Suppressor macrophage (primary cell): ENCODE measurements at regions not wholly inside any gene's neighbourhood (a gene's known extent, or its start where the extent isn't known, plus 50 kb on each side); places are given as distances from the start of the nearest gene placed in this dataset.

Experiments used
- DNase-seq, 4 experiments: peaks; one replicate each; pipeline ENCODE4 v3.0.0-alpha.2; 2020 to 2022

- DNase-seq: no peak
These were observed 77.6 kb downstream of the RIPK4 start for GRCh38 chr21:41689289-41689583.

- no peak for DNase-seq
These were observed 79.2 kb downstream of the RIPK4 start for GRCh38 chr21:41687633-41688032.

- no peak for DNase-seq
These were observed 80.2 kb downstream of the RIPK4 start for GRCh38 chr21:41686664-41687063.

GRCh38 chr21:41685511-41686149, 81.2 kb downstream of the RIPK4 start:
- DNase-seq: no peak

- no peak for DNase-seq
These were observed 82.2 kb downstream of the RIPK4 start for GRCh38 chr21:41684381-41685245.

- no peak for DNase-seq
These were observed 83.0 kb downstream of the RIPK4 start for GRCh38 chr21:41683815-41684214.

- no peak for DNase-seq
These were observed 84.1 kb downstream of the RIPK4 start for GRCh38 chr21:41682719-41683179.

- DNase-seq: no peak
These were observed 84.7 kb downstream of the RIPK4 start for GRCh38 chr21:41681939-41682718.

GRCh38 chr21:41681348-41681801, 85.5 kb downstream of the RIPK4 start:
- no peak for DNase-seq

- peak in 1 of 4 experiments; percentile 49 for DNase-seq
These were observed 86.2 kb downstream of the RIPK4 start for GRCh38 chr21:41680444-41681347.

- peak; percentile 98 to 100 (median 98) for DNase-seq
These were observed 87.9 kb downstream of the RIPK4 start for GRCh38 chr21:41678924-41679318.

GRCh38 chr21:41678016-41678923, 88.6 kb downstream of the RIPK4 start:
- DNase-seq: peak; percentile 33 to 63 (median 55)

GRCh38 chr21:41677671-41678015, 89.2 kb downstream of the RIPK4 start:
- no peak for DNase-seq

- no peak for DNase-seq
These were observed 90.7 kb downstream of the RIPK4 start for GRCh38 chr21:41676198-41676597.

GRCh38 chr21:41675574-41675973, 91.3 kb downstream of the RIPK4 start:
- no peak for DNase-seq

GRCh38 chr21:41674402-41674801, 92.5 kb downstream of the RIPK4 start:
- DNase-seq: peak in 1 of 4 experiments; percentile 22

- no peak for DNase-seq
These were observed 93.1 kb downstream of the RIPK4 start for GRCh38 chr21:41673596-41674335.

- DNase-seq: no peak
These were observed 93.8 kb downstream of the RIPK4 start for GRCh38 chr21:41673071-41673470.

- no peak for DNase-seq
These were observed 94.3 kb downstream of the RIPK4 start for GRCh38 chr21:41672543-41672915.

GRCh38 chr21:41671859-41672542, 94.9 kb downstream of the RIPK4 start:
- peak in 3 of 4 experiments; percentile 16 to 44 (median 36) for DNase-seq
